GM12878 (cell line): ENCODE measurements at regions not wholly inside any gene's neighbourhood (a gene's known extent, or its start where the extent isn't known, plus 50 kb on each side); places are given as distances from the start of the nearest gene placed in this dataset.

Experiments
- ATAC-seq: fragments of 200-7000 bp; cut with Tn5 transposase; 3 replicates; pipeline ENCODE4 v1.9.1; 2020; ENCODE audit warnings: mild to moderate bottlenecking, moderate library complexity
- BruUV-seq: library from RNA; stranded (reverse); fragments of 400-500 nt; replicated peaks from 2 replicates; lab custom pipeline; 2021; lab: Mats Ljungman, UMichigan
- CTCF ChIA-PET: fragments of 300-600 bp; sonication (Branson Sonifier 250); formaldehyde crosslinking; extraction: SDS; loops from one replicate; lab custom pipeline; 2021; ENCODE audit warnings: inconsistent platforms; lab: Yijun Ruan, JAX
- POLR2A ChIA-PET: fragments of 350-600 bp; formaldehyde crosslinking; extraction: SDS; loops from one replicate; lab custom pipeline; 2021; ENCODE audit warnings: inconsistent platforms; lab: Charles Lee
- RAD21 ChIA-PET: fragments of 300-600 bp; sonication (Branson Sonifier 250); formaldehyde crosslinking; loops from one replicate; lab custom pipeline; 2023; ENCODE audit warnings: antibody characterized with exemption; ENCODE audit not compliant: unreplicated experiment; lab: Charles Lee
- SMC1A ChIA-PET: fragments of 300-600 bp; sonication (Branson Sonifier 250); formaldehyde crosslinking; loops from one replicate; lab custom pipeline; 2023; ENCODE audit not compliant: unreplicated experiment, uncharacterized antibody; lab: Charles Lee
- DNase-seq: peaks from one replicate; pipeline ENCODE4 v3.0.0-alpha.2; 2011; ENCODE audit warnings: low read depth, low spot score
- FAIRE-seq: peaks from 3 replicates; lab custom pipeline; 2011; peaks lifted over from hg19 to GRCh38; lab: Jason Lieb, UNC
- H2AFZ ChIP-seq: 2 replicates; pipeline ENCODE4 v1.6.0; 2011; ENCODE audit warnings: low read depth, low read length, control low read depth; ENCODE audit not compliant: control insufficient read depth
- H3K27ac ChIP-seq: 2 replicates; pipeline ENCODE4 v1.5.1; 2011; ENCODE audit warnings: control low read depth; ENCODE audit not compliant: control insufficient read depth, insufficient read depth
- H3K27me3 ChIP-seq, 2 experiments: replicated peaks in 1 of 2; 2 replicates each; pipeline versions ENCODE4 v1.6.0 to v1.6.1; 2011; ENCODE audit warnings: low read length in 1 of 2; ENCODE audit not compliant: control insufficient read depth in 2 of 2, insufficient read depth in 2 of 2
- H3K36me3 ChIP-seq, 2 experiments: 2 replicates each; pipeline ENCODE4 v1.5.1; 2011; ENCODE audit warnings: low read length in 1 of 2; ENCODE audit not compliant: control insufficient read depth in 2 of 2, insufficient read depth in 2 of 2
- H3K4me1 ChIP-seq: 2 replicates; pipeline ENCODE4 v1.6.1; 2011; ENCODE audit warnings: mild to moderate bottlenecking, low read length, moderate library complexity, mixed read lengths; ENCODE audit not compliant: control insufficient read depth, insufficient read depth
- H3K4me2 ChIP-seq: 2 replicates; pipeline ENCODE4 v1.6.0; 2011; ENCODE audit warnings: control low read depth; ENCODE audit not compliant: control insufficient read depth, insufficient read depth
- H3K4me3 ChIP-seq: fragments of 200-600 bp; sonication (generic); 2 replicates; pipeline ENCODE4 v1.5.1; 2016
- H3K79me2 ChIP-seq: 2 replicates; pipeline ENCODE4 v1.6.0; 2011; ENCODE audit warnings: low read length; ENCODE audit not compliant: control insufficient read depth, insufficient read depth
- H3K9ac ChIP-seq: 2 replicates; pipeline ENCODE4 v1.8.0; 2011; ENCODE audit warnings: low read length, control low read depth, mixed read lengths; ENCODE audit not compliant: control insufficient read depth, insufficient read depth
- H3K9me3 ChIP-seq: replicated peaks from 3 replicates; pipeline ENCODE4 v1.5.1; 2011; ENCODE audit warnings: mild to moderate bottlenecking, low read length; ENCODE audit not compliant: control insufficient read depth, insufficient read depth
- H4K20me1 ChIP-seq: 2 replicates; pipeline ENCODE4 v1.6.0; 2011; ENCODE audit not compliant: control insufficient read depth, insufficient read depth
- GATAD2B ChIP-seq: fragments of 450-650 bp; conservative IDR thresholded peaks from 2 replicates; pipeline ENCODE4 v1.6.1; 2017; ENCODE audit warnings: low read depth, mild to moderate bottlenecking, moderate library complexity
- HSF1 ChIP-seq: fragments of 150-350 bp; IDR thresholded peaks from 2 replicates; pipeline ENCODE4 v1.6.1; 2014; ENCODE audit warnings: mild to moderate bottlenecking, low read depth, low read length
- IRF4 ChIP-seq: IDR thresholded peaks from 2 replicates; pipeline ENCODE4 v1.6.1; 2011; ENCODE audit warnings: low read depth, low read length
- NKRF ChIP-seq: fragments of 450-650 bp; conservative IDR thresholded peaks from 2 replicates; pipeline ENCODE4 v1.6.1; 2017; ENCODE audit warnings: mild to moderate bottlenecking, moderate library complexity
- POLR2AphosphoS5 ChIP-seq: IDR thresholded peaks from 2 replicates; pipeline ENCODE4 v1.6.1; 2011; ENCODE audit warnings: mild to moderate bottlenecking, low read length, inconsistent platforms
- TAF1 ChIP-seq: IDR thresholded peaks from 2 replicates; pipeline ENCODE4 v1.6.1; 2011; ENCODE audit warnings: mild to moderate bottlenecking, low read depth, low read length, borderline replicate concordance
- WGBS: methylation state at CpG from one replicate; pipeline ENCODE4 v1.1.6; 2016; ENCODE audit warnings: low lambda C conversion rate; ENCODE audit not compliant: insufficient replicate concordance, insufficient coverage; ENCODE audit errors: missing lambda C conversion rate; 5-methylcytosine and 5-hydroxymethylcytosine counted together
- in situ Hi-C: fragments of 300-500 bp; cut with MboI; formaldehyde crosslinking; loops from 9 replicates; pipeline ENCODE4 v1.14.3; 2018; ENCODE audit warnings: mixed read lengths
- intact Hi-C: fragments of 100-400 bp; cut with micrococcal nuclease; formaldehyde crosslinking; loops from one replicate; pipeline ENCODE4 v1.14.2; 2022; ENCODE audit not compliant: unreplicated experiment

GRCh38 chr15:69673291-69673881 is 220.8 kb downstream of the RPLP1 start:
- TF ChIP-seq TAF1, result no peak
- no peak for TF ChIP-seq HSF1
- no peak for TF ChIP-seq GATAD2B
- no peak for TF ChIP-seq IRF4
- TF ChIP-seq NKRF, result no peak
- no peak for TF ChIP-seq POLR2AphosphoS5
- Histone ChIP-seq H3K27ac (no peak overlapping the region), H3K4me2 (no peak overlapping the region), H3K36me3 (no peaks in the 10 kb centered on the region), H4K20me1 (no peaks in the 10 kb centered on the region), H3K9me3 (no peaks in the 10 kb centered on the region; the same call in 2 of the 3 replicates), H3K9ac (no peak overlapping the region), H2AFZ (no peak overlapping the region), H3K4me3 (no peak overlapping the region), H3K79me2 (no peaks in the 10 kb centered on the region), H3K4me1 (peaks cover 28% of the 10 kb centered on the region), H3K27me3 (no peaks in the 10 kb centered on the region; a peak in 1 of 4 replicates)
- intact Hi-C loops (no loop called here), in situ Hi-C loops (no loop called here)
- WGBS, result 65% methylated on average over 11 of the region's 11 CpGs
- ATAC-seq (no peak), FAIRE-seq (no peak), DNase-seq (no peak)
- ChIA-PET SMC1A (interaction anchor here (0.7 kb wide), 1 partner anchor 46 kb away, joined by 3 read pairs; no protein-coding TSS in a partner anchor), CTCF (no interaction called here), POLR2A (no interaction called here), RAD21 (no interaction called here)
- BruUV-seq, result no TSS peak
